Activated CD4-positive, alpha-beta memory T cell treated with anti-CD3 and anti-CD28 coated beads for 36 hours (primary cell): ENCODE measurements at regions not wholly inside any gene's neighbourhood (a gene's known extent, or its start where the extent isn't known, plus 50 kb on each side); places are given as distances from the start of the nearest gene placed in this dataset.

ENCODE experiments used
- CTCF ChIA-PET: fragments of 350-600 bp; sonication (Branson Sonifier 250); formaldehyde crosslinking; loops from one replicate; lab custom pipeline; 2021; ENCODE audit warnings: antibody characterized with exemption, inconsistent platforms; lab: Charles Lee
- POLR2A ChIA-PET: fragments of 350-600 bp; sonication (Branson Sonifier 250); formaldehyde crosslinking; loops from one replicate; lab custom pipeline; 2021; ENCODE audit warnings: antibody characterized with exemption; lab: Charles Lee
- DNase-seq: peaks from one replicate; pipeline ENCODE4 v3.0.0-alpha.2; 2020
- H3K27ac Mint-ChIP-seq: one replicate; pipeline ENCODE4 v1.8.0; 2021; ENCODE audit warnings: mixed read lengths
- H3K27me3 Mint-ChIP-seq: one replicate; pipeline ENCODE4 v1.8.0; 2021; ENCODE audit warnings: mixed read lengths
- H3K36me3 Mint-ChIP-seq: one replicate; pipeline ENCODE4 v1.8.0; 2021; ENCODE audit warnings: mixed read lengths
- H3K4me1 Mint-ChIP-seq: one replicate; pipeline ENCODE4 v1.8.0; 2021; ENCODE audit warnings: low read depth, mixed read lengths
- H3K4me3 Mint-ChIP-seq: one replicate; pipeline ENCODE4 v1.8.0; 2021; ENCODE audit warnings: mild to moderate bottlenecking, mixed read lengths
- H3K9me3 Mint-ChIP-seq: one replicate; pipeline ENCODE4 v1.8.0; 2021; ENCODE audit warnings: mixed read lengths
- intact Hi-C: fragments of 100-400 bp; cut with micrococcal nuclease; formaldehyde crosslinking; loops from one replicate; pipeline ENCODE4 v1.15.1; 2023

- CTCF ChIA-PET = no interaction called here
- no peak overlapping the region for H3K4me3 Mint-ChIP-seq
- H3K4me1 Mint-ChIP-seq = no peaks in the 10 kb centered on the region
- POLR2A ChIA-PET = no interaction called here
- no peaks in the 10 kb centered on the region for H3K9me3 Mint-ChIP-seq
- intact Hi-C loops = no loop called here
- no peaks in the 10 kb centered on the region for H3K27me3 Mint-ChIP-seq
- no peaks in the 10 kb centered on the region for H3K36me3 Mint-ChIP-seq
- H3K27ac Mint-ChIP-seq = no peak overlapping the region
- no peak for DNase-seq
Observed at GRCh38 chr2:150924878-150925277, 336.8 kb downstream of the RBM43 start.

- ChIA-PET POLR2A (no interaction called here), CTCF (no interaction called here)
- Mint-ChIP-seq H3K4me3 (no peak overlapping the region), H3K4me1 (no peaks in the 10 kb centered on the region), H3K27me3 (no peaks in the 10 kb centered on the region), H3K9me3 (no peaks in the 10 kb centered on the region), H3K36me3 (no peaks in the 10 kb centered on the region), H3K27ac (no peak overlapping the region)
- intact Hi-C loops = no loop called here
- DNase-seq = no peak
Observed at GRCh38 chr2:150919901-150920300, 341.8 kb downstream of the RBM43 start.

DNA sequence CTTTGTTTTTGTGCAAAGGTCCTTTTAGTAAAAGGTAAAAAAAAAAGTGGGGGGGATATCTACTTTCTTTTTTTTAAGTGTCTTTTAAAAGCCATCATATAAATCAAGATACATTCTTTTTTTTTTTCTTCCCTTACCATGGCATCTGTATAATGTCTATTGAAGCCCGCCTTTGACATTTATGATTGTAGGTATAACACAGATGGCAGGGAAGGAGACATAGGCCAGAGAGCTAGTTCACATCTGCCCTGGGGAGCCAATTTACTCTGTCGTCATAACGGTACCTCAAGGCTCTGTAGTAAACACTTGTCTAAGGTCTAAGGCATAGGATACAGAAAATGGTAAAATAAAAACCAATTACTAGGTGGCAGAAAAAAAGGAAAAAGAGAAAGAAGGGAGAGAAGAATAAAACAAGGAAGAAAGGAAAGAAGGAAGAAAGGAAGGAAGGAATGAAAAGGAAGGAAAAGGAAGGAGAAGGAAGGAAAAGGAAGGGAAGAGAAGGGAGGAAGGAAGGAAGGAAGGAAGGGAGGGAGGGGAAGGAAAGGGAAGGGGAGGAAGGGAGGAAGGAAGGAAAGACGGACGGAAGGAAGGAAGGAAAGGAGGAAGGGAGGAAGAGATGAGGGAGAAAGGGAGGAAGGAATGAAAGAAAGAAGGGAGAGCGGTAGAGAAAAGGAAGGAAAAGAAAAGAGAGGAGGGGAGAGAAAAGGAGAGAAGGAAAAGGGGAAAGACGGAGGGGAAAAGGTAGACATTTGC lies 343.5 kb downstream of the RBM43 start:
- intact Hi-C loops = no loop called here
- Mint-ChIP-seq H3K27me3 (no peaks in the 10 kb centered on the region), H3K36me3 (no peaks in the 10 kb centered on the region), H3K27ac (no peak overlapping the region), H3K4me3 (no peak overlapping the region), H3K4me1 (no peaks in the 10 kb centered on the region), H3K9me3 (no peaks in the 10 kb centered on the region)
- ChIA-PET CTCF (no interaction called here), POLR2A (no interaction called here)
- DNase-seq = no peak

DNA sequence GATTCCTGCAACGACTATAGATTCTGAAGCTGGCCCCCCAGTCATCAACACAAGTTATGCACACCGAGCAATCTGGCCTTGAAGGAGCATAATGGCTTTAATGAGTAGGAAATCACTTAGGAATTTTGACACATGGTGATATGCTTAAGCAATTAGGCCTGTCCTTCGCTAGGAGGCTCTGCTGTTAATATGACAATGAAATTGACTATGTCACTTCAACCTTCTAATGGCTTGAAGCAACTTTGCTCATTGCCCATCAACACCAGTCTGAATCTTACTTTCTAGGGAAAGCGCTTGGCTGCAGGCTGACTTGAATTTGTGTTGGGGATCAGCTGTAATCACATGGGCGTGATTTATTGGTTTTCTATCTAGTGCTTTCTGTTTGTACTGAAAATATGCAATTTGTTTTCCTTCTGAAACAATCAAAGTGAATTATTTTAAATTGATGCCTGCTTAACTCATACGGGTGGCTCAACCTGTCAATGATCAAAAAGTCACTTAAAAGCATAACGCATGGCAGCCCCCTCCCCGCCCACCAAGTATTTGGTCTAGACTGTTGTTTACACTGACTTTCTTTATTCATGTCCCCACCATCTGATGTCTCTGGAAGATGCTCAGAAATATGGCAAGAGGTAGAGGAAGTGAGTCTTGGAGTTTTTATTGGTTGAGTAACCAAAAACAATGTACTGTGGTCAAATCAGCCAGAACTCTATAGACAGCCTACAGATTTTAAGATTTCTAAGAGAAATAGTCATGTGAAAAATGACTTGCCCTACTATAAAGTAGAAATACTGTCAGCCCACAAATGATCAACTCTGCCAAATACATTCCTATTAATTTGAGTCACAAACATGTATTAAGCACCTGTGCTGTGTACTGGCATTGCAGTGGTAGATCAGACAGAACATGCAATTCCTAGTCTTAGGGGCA lies 344.9 kb downstream of the RBM43 start:
- no peaks in the 10 kb centered on the region for H3K9me3 Mint-ChIP-seq
- intact Hi-C loops = no loop called here
- CTCF ChIA-PET = no interaction called here
- H3K36me3 Mint-ChIP-seq = no peaks in the 10 kb centered on the region
- POLR2A ChIA-PET = no interaction called here
- no peak overlapping the region for H3K27ac Mint-ChIP-seq
- no peak overlapping the region for H3K4me3 Mint-ChIP-seq
- H3K4me1 Mint-ChIP-seq = no peaks in the 10 kb centered on the region
- no peaks in the 10 kb centered on the region for H3K27me3 Mint-ChIP-seq
- DNase-seq = no peak

- peaks cover 1% of the 10 kb centered on the region for H3K27me3 Mint-ChIP-seq
- H3K27ac Mint-ChIP-seq = no peak overlapping the region
- no peaks in the 10 kb centered on the region for H3K4me1 Mint-ChIP-seq
- no peaks in the 10 kb centered on the region for H3K9me3 Mint-ChIP-seq
- no peak overlapping the region for H3K4me3 Mint-ChIP-seq
- ChIA-PET POLR2A (no interaction called here), CTCF (no interaction called here)
- intact Hi-C loops = no loop called here
- no peaks in the 10 kb centered on the region for H3K36me3 Mint-ChIP-seq
- DNase-seq = no peak
Observed at GRCh38 chr2:150911766-150912280, 349.8 kb downstream of the RBM43 start.

- CTCF ChIA-PET = interaction anchor here (1.4 kb wide), 1 partner anchor 142 kb away, joined by 3 read pairs; no protein-coding TSS in a partner anchor
- DNase-seq = no peak
- no peak overlapping the region for H3K4me3 Mint-ChIP-seq
- intact Hi-C loops = no loop called here
- no peaks in the 10 kb centered on the region for H3K4me1 Mint-ChIP-seq
- peaks cover 1% of the 10 kb centered on the region for H3K27me3 Mint-ChIP-seq
- H3K9me3 Mint-ChIP-seq = no peaks in the 10 kb centered on the region
- H3K36me3 Mint-ChIP-seq = no peaks in the 10 kb centered on the region
- POLR2A ChIA-PET = no interaction called here
- no peak overlapping the region for H3K27ac Mint-ChIP-seq
Observed at GRCh38 chr2:150909613-150910012, 352.1 kb downstream of the RBM43 start.

- DNase-seq = no peak
- Mint-ChIP-seq H3K4me1 (no peaks in the 10 kb centered on the region), H3K36me3 (no peaks in the 10 kb centered on the region), H3K27me3 (peaks cover 1% of the 10 kb centered on the region), H3K4me3 (no peak overlapping the region), H3K27ac (no peak overlapping the region), H3K9me3 (no peaks in the 10 kb centered on the region)
- POLR2A ChIA-PET = no interaction called here
- intact Hi-C loops = no loop called here
- CTCF ChIA-PET = interaction anchor here (1.4 kb wide), 1 partner anchor 142 kb away, joined by 3 read pairs; no protein-coding TSS in a partner anchor
Observed at GRCh38 chr2:150909090-150909489, 352.6 kb downstream of the RBM43 start.

DNA sequence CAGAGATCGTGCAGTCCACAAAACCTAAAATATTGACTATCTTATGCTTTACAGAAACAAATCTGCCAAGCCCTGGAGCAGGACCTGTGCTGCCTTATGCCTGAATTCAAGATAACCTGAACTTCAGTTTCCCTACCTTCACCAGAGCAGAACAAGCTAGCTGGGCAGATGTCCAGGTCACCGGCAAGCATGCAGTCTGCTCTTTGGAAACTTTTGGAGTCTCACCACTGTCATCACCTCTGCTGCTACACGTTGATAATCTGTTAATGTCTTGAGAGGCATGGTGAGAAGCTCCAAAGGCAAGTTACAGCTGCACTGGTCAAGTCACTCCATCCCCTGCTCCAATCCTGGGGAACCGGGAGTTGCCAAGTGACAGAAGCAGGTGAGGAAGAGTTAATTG lies 354.2 kb downstream of the RBM43 start:
- intact Hi-C loops = no loop called here
- CTCF ChIA-PET = no interaction called here

GRCh38 chr2:150903461-150903860 lies 358.2 kb downstream of the RBM43 start:
- Mint-ChIP-seq H3K27me3 (no peaks in the 10 kb centered on the region), H3K27ac (no peak overlapping the region), H3K4me3 (no peak overlapping the region), H3K4me1 (no peaks in the 10 kb centered on the region), H3K9me3 (peaks cover 12% of the 10 kb centered on the region), H3K36me3 (no peaks in the 10 kb centered on the region)
- intact Hi-C loops = no loop called here
- POLR2A ChIA-PET = no interaction called here
- no peak for DNase-seq
- CTCF ChIA-PET = no interaction called here

More for the DNA sequence above, 354.2 kb downstream of the RBM43 start:
- Mint-ChIP-seq H3K36me3 (no peaks in the 10 kb centered on the region), H3K9me3 (no peaks in the 10 kb centered on the region), H3K27ac (no peak overlapping the region), H3K4me3 (no peak overlapping the region), H3K4me1 (no peaks in the 10 kb centered on the region), H3K27me3 (peaks cover 1% of the 10 kb centered on the region)
- DNase-seq = no peak
- POLR2A ChIA-PET = no interaction called here

DNA sequence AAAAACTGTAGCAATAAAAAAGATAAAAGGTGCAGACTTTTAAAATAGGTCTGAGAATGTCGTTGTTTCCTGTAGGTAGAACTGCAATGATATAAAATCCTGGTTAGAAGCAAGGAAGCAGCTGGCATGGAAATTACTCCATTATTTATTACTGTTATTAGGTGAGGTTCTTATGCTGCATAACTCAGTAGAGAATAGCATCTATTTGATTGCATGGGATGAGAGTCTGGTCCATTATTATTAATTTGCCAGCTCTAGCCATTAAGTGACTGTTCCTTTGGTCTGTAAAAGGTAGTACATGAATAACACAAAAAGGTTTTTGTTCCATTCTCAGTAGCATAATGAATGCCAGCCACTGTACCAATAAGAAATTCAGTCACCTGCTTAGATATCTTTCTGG lies 358.6 kb downstream of the RBM43 start:
- H3K36me3 Mint-ChIP-seq = no peaks in the 10 kb centered on the region
- no peaks in the 10 kb centered on the region for H3K27me3 Mint-ChIP-seq
- ChIA-PET POLR2A (no interaction called here), CTCF (no interaction called here)
- H3K4me1 Mint-ChIP-seq = no peaks in the 10 kb centered on the region
- no peak overlapping the region for H3K27ac Mint-ChIP-seq
- peaks cover 12% of the 10 kb centered on the region for H3K9me3 Mint-ChIP-seq
- H3K4me3 Mint-ChIP-seq = no peak overlapping the region
- intact Hi-C loops = no loop called here
- DNase-seq = no peak

- no peaks in the 10 kb centered on the region for H3K36me3 Mint-ChIP-seq
- H3K27me3 Mint-ChIP-seq = no peaks in the 10 kb centered on the region
- ChIA-PET CTCF (no interaction called here), POLR2A (no interaction called here)
- intact Hi-C loops = no loop called here
- no peak overlapping the region for H3K27ac Mint-ChIP-seq
- H3K9me3 Mint-ChIP-seq = peaks cover 12% of the 10 kb centered on the region
- H3K4me1 Mint-ChIP-seq = no peaks in the 10 kb centered on the region
- no peak overlapping the region for H3K4me3 Mint-ChIP-seq
- no peak for DNase-seq
Observed at GRCh38 chr2:150900913-150901312, 360.8 kb downstream of the RBM43 start.

GRCh38 chr2:150895968-150896367 lies 365.7 kb downstream of the RBM43 start:
- no peak for DNase-seq
- Mint-ChIP-seq H3K4me3 (no peak overlapping the region), H3K9me3 (peaks cover 8% of the 10 kb centered on the region), H3K27me3 (no peaks in the 10 kb centered on the region), H3K36me3 (no peaks in the 10 kb centered on the region), H3K4me1 (no peaks in the 10 kb centered on the region), H3K27ac (no peak overlapping the region)
- intact Hi-C loops = no loop called here
- ChIA-PET POLR2A (no interaction called here), CTCF (no interaction called here)
